HG02938 (cell line): ENCODE measurements at regions not wholly inside any gene's neighbourhood (a gene's known extent, or its start where the extent isn't known, plus 50 kb on each side); places are given as distances from the start of the nearest gene placed in this dataset.
"Not testable (repeated sequence)": the region's sequence is repeated elsewhere in the genome, so short reads cannot be mapped to it uniquely, and the experiment has no call there.

Source experiments
- ATAC-seq: cut with Tn5 transposase; IDR thresholded peaks from one replicate; pipeline ENCODE4 v1.9.1; 2021; ENCODE audit warnings: mild to moderate bottlenecking, moderate library complexity; ENCODE audit not compliant: unreplicated experiment

DNA sequence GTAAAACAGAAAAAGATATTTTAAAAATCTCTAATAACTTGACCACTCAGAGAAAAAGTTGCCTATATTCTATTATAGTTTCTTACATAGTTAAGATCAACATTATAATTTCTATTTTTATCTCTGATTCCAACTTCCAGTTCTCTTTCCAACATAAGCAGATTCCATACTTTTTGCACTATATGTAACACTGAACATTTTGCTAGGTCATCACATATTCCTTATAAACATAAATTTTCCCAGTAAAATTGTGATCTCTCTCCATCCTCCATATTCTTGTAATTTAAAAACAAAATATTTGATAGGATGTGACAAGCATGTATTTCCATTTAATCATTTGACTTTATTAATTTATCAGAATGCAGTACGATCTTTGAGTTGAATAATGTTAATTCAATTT lies 170.4 kb upstream of the THSD7A start:
- ATAC-seq = no peak

- no peak for ATAC-seq
Measured at GRCh38 chr7:12004581-12004980, 172.6 kb upstream of the THSD7A start.

DNA sequence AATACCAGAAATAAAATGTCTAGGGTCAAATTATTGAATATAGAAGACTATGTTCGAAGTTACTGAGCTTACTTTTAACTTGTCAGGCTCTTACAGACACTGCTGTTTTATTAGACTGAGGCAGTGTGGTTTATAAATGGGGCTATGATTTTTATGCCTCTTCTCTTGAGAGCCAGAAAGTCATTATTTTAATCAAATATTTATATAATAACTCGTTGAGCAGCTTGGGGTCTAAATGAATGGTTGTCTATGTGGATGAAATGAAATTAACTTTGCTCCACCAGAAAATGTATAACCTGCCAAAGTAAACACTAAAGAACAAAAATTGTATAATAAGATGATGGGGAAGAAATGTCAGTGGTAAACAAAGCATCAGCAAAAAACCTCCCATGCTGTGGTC lies 175.6 kb upstream of the THSD7A start:
- ATAC-seq = no peak

- no peak for ATAC-seq
Measured at GRCh38 chr7:12013983-12014382, 182.0 kb upstream of the THSD7A start.

GRCh38 chr7:12016439-12016838 lies 184.4 kb upstream of the THSD7A start:
- no peak for ATAC-seq

GRCh38 chr7:12017046-12017445 lies 185.0 kb upstream of the THSD7A start:
- ATAC-seq = no peak

GRCh38 chr7:12022011-12022410 lies 189.1 kb upstream of the TMEM106B start:
- not testable (repeated sequence) for ATAC-seq

DNA sequence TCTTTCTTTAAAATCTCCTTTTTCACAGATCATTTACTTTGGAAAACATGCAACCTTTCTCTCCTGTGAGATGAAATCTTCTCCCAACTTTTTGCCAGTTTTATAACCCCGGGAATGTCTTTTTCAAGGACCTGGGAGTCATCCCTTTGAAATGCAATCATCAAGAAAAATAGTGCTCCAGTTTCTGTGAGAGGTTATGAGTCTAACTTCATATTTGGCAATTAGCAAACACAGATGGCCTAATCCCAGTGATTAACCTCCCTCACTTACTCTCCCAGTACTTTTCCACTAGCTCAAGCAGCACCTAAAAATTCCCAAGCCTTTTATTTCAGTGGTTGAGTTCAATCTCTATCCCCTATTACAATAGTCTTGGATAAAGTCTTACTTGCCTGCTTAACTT lies 185.8 kb upstream of the TMEM106B start:
- ATAC-seq = no peak

DNA sequence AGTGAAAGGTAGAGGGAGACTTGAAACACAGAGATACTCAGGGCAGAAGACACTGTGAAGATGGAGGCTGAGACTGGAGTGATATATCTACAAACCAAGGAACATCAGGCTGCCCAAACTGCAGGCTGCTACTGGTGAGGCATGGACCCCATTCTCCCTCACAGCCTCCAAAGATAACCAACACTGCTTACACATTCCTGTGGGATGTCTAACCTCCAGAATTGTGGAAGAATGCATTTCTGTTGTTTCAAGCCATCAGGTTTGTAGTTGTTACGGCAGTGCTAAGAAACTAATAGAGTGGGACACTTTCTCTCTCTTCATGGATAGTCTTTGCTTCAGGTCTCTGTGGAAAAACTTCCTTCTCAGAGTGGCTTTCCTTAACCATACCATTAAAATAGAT lies 182.6 kb upstream of the TMEM106B start:
- no peak for ATAC-seq

- no peak for ATAC-seq
Measured at GRCh38 chr7:12030116-12030515, 181.0 kb upstream of the TMEM106B start.

GRCh38 chr7:12031186-12031585 lies 179.9 kb upstream of the TMEM106B start:
- no peak for ATAC-seq

- no peak for ATAC-seq
Measured at GRCh38 chr7:12031638-12032037, 179.5 kb upstream of the TMEM106B start.

DNA sequence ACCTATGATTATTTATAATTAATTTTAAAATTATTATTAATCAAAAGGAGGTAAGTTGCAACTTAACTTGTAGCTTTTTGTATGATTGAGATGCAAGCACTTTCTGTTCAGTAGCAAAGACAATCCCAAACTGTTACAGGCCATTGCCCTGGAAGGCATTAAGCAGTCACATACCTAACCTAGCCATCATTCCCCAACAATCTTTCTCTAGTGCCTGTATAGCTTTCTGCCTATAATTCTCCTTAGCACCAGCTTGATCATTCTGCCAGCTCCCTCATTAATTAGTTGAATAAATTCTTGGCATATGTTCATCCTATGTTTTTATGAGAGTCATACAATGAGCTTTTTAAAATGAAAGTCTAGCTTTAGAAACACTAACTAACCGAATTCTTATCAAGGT lies 178.9 kb upstream of the TMEM106B start:
- no peak for ATAC-seq

DNA sequence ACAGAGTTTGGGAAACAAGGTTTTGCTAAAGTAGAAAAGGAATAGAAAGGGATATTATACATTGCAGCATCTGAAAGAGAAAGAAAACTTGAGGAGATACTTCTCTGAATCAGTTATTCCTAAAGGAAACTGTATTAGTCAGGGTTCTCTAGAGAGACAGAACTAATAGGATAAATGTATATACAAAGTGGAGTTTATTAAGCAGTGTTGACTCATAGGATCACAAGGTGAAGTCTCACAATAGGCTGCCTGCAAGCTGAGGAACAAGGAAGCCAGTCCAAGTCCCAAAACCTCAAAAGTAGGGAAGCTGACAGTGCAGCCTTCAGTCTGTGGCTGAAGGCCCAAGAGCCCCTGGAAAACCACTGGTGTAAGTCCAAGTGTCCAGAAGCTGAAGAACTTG lies 167.6 kb upstream of the TMEM106B start:
- ATAC-seq = not testable (repeated sequence)

DNA sequence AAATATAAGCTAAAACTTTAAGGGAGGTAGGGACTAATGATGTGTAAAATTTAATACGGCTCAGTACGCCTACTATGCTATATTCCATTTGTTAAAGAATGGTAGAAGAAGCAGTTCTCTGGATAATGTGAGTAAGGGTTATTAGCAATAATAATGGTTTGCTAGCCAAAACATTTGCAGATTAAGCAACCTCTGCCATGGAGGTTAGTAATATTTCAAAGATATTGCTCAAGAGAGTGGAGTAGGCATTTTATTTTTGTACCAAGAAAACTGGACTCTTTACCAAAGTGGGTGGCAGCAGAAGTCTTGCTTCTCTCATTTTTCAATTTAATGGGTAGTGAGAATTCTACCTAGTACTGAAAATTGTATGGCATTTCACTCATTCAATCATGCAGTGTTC lies 158.9 kb upstream of the TMEM106B start:
- ATAC-seq = no peak

- ATAC-seq = no peak
Measured at GRCh38 chr7:12053561-12053960, 157.5 kb upstream of the TMEM106B start.

DNA sequence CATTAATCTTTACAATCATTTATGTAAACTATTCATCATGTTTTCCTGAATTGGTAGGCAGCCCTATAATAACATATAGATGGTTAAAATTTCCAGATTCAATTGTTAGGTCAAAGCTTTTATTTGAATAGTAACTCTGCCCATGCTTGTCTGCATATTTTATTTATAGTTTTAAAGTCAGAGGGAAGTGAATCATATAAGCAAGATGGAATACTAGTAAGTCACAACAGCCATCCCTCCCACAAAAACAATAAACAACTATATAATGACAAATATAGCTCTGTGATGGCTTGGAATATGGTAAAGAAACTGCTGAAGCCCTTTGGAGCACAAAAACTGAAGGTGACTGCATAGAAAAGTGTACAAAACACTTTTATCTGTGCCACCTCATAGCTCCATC lies 156.3 kb upstream of the TMEM106B start:
- ATAC-seq = no peak

DNA sequence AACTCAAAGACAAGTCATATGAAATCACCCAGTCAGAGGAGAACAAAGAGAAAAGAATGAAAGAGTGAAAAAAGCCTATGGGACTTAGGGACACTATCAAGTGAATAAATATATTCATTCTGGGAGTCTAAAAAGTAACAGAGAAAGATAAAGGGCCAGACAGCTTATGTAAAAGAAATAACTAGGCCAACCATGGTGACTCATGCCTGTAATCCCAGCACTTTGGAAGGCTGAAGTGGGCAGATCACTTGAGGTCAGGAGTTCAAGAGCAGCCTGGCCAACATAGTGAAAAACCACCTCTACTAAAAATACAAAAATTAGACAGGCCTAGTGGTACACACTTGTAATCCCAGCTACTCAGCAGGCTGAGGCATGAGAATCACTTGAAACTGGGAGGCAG lies 154.7 kb upstream of the TMEM106B start:
- ATAC-seq = no peak

- ATAC-seq = no peak
Measured at GRCh38 chr7:12056977-12057376, 154.1 kb upstream of the TMEM106B start.

GRCh38 chr7:12062062-12062461 lies 149.0 kb upstream of the TMEM106B start:
- no peak for ATAC-seq

- ATAC-seq = no peak
Measured at GRCh38 chr7:12064586-12065127, 146.4 kb upstream of the TMEM106B start.

- no peak for ATAC-seq
Measured at GRCh38 chr7:12066004-12066403, 145.1 kb upstream of the TMEM106B start.

- no peak for ATAC-seq
Measured at GRCh38 chr7:12066521-12066920, 144.6 kb upstream of the TMEM106B start.
